GM12874 (cell line): ENCODE measurements at regions not wholly inside any gene's neighbourhood (a gene's known extent, or its start where the extent isn't known, plus 50 kb on each side); places are given as distances from the start of the nearest gene placed in this dataset.

Experiments
- CTCF ChIP-seq: IDR thresholded peaks from 2 replicates; pipeline ENCODE4 v1.5.1; 2011; ENCODE audit warnings: low read depth, mild to moderate bottlenecking, control low read depth, low read length, moderate library complexity; ENCODE audit not compliant: insufficient read depth

GRCh38 chr16:85225257-85225656 is 113.0 kb upstream of the CIBAR2 start:
- no peak for TF ChIP-seq CTCF

- no peak for TF ChIP-seq CTCF
These were observed 113.4 kb upstream of the CIBAR2 start for GRCh38 chr16:85225721-85226120.

- TF ChIP-seq CTCF: no peak
These were observed 115.0 kb upstream of the CIBAR2 start for GRCh38 chr16:85227084-85227945.

GRCh38 chr16:85227946-85228862 is 115.9 kb upstream of the CIBAR2 start:
- no peak for TF ChIP-seq CTCF

DNA sequence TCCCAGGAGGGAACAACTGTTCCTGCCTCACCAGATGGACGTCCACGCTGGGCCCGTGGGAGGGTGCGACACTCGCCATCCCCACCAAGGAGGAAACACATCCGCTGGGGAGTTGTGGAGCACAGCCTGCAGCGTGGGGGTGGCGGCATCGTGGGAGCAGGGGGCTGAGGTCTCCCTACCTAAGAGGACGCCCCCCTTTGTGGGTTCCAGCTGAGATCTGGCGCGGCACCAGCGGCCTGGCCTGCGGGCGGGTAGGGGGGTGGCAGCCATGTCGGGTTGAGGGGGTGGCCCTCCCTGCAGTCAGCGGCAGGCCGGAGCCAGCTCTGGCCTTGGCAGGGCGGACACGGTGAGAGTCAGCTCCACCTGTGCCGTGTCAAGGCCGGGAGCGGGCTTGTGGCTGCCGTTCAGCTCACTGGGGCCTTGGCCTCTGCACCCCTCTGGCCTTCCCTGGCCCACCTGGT is 116.7 kb upstream of the CIBAR2 start:
- no peak for TF ChIP-seq CTCF

GRCh38 chr16:85229869-85230462 is 117.7 kb upstream of the CIBAR2 start:
- no peak for TF ChIP-seq CTCF

DNA sequence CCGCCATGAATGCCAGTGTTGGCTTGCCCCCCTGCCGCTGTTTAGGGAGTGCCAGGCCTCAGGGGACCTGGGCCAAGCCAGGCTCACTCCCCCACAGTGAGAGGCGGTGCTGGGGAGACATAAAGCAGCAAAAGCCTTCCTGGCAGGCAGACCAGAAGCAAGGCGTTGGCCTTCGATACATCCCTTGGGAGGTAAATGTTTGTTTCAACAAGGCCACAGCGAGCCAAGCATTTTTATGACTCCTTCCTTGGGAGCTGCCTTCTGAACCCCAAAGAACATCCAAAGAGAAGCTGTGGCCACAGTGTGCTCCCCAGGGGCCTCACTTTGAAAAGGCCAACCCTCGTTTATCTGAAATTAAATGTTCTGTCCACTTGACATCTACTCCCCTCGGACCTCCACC is 119.7 kb upstream of the CIBAR2 start:
- no peak for TF ChIP-seq CTCF
